ENCODE measurements at regions not wholly inside any gene's neighbourhood (a gene's known extent, or its start where the extent isn't known, plus 50 kb on each side); places are given as distances from the start of the nearest gene placed in this dataset.
"Not testable (repeated sequence)": the region's sequence is repeated elsewhere in the genome, so short reads cannot be mapped to it uniquely, and the experiment has no call there.

GRCh38 chr12:75684678-75685616, 173.5 kb upstream of the KRR1 start:
- POLR2A ChIA-PET, result interaction anchor here (0.6 kb wide), 1 partner anchor 660 kb away, joined by 3 read pairs; no protein-coding TSS in a partner anchor

GRCh38 chr12:75683995-75684586, 172.7 kb upstream of the KRR1 start:
- POLR2A ChIA-PET; H3K4me3 ChIP-seq; H3K4me1 ChIP-seq; ATAC-seq; H3K9me3 ChIP-seq; H3K4me2 ChIP-seq; DNase-seq (ENCODE audit: low read depth in 1 of 2, low spot score in 1 of 2); FAIRE-seq: not testable (repeated sequence)
- peak overlapping the region in 1 of 2 experiments; percentile 19; a peak in 4 of 6 replicates for H3K27ac ChIP-seq
- CTCF ChIA-PET, result interaction anchor here (1.0 to 1.1 kb wide), 2 partner anchors 8 to 26 kb away, joined by 3 read pairs; no protein-coding TSS in a partner anchor
- WGBS (ENCODE audit: missing lambda C conversion rate), result 81% methylated on average over 4 of the region's 4 CpGs

More at GRCh38 chr12:75684678-75685616, 173.5 kb upstream of the KRR1 start:
- Histone ChIP-seq H3K4me3 (no peak overlapping the region), H3K4me1 (no peaks in the 10 kb centered on the region; the same call in 2 of the 3 replicates), H3K9me3 (no peaks in the 10 kb centered on the region), H3K4me2 (no peak overlapping the region), H3K27ac (peak overlapping the region; percentile 19 to 25; a peak in 5 of 6 replicates)
- WGBS (ENCODE audit: missing lambda C conversion rate), result 80% methylated on average over 5 of the region's 5 CpGs
- TF ChIP-seq ZFP36 (IDR thresholded peaks at IDR 0.05; ENCODE audit: borderline replicate concordance, partially characterized antibody) (no peak), POLR2AphosphoS2 (conservative IDR thresholded peaks at IDR 0.05; ENCODE audit: low read length) (no peak), HOXB5 (CRISPR knock-in tag; IDR thresholded peaks at IDR 0.05) (no peak), RFX5 (IDR thresholded peaks at IDR 0.05) (no peak), TP53 (CRISPR knock-in tag; IDR thresholded peaks at IDR 0.05) (no peak), SREBF2 (IDR thresholded peaks at IDR 0.05) (no peak), NFE2L2 (conservative IDR thresholded peaks at IDR 0.05; ENCODE audit: low read length) (no peak), MAX (IDR thresholded peaks at IDR 0.05) (no peak), RAD21 (conservative IDR thresholded peaks at IDR 0.05 in 1 of 2, IDR thresholded peaks at IDR 0.05 in 1 of 2) (no peak), JUNB (IDR thresholded peaks at IDR 0.05) (no peak), RCOR1 (IDR thresholded peaks at IDR 0.05; ENCODE audit: low read depth, low read length) (no peak), EP300 (IDR thresholded peaks at IDR 0.05) (no peak), CHD2 (IDR thresholded peaks at IDR 0.05; ENCODE audit: low read length, partially characterized antibody) (no peak), MYC (IDR thresholded peaks at IDR 0.05; ENCODE audit: borderline replicate concordance, low read length) (no peak)
- CTCF ChIA-PET, result interaction anchor here (0.8 to 1.1 kb wide), 3 partner anchors 9 to 158 kb away, joined by 3 read pairs; no protein-coding TSS in a partner anchor
- DNase-seq (ENCODE audit: low read depth in 1 of 2, low spot score in 1 of 2) (no peak), ATAC-seq (no peak), FAIRE-seq (no peak)

- 91% methylated on average over 2 of the region's 2 CpGs for WGBS (ENCODE audit: missing lambda C conversion rate)
- Histone ChIP-seq H3K4me2 (no peak overlapping the region), H3K9me3 (no peaks in the 10 kb centered on the region), H3K27ac (peak overlapping the region in 1 of 2 experiments; percentile 5; a peak in 1 of 6 replicates), H3K4me1 (no peaks in the 10 kb centered on the region), H3K4me3 (no peak overlapping the region)
- FAIRE-seq (no peak), DNase-seq (ENCODE audit: low read depth in 1 of 2, low spot score in 1 of 2) (no peak), ATAC-seq (no peak)
- TF ChIP-seq KDM1A (IDR thresholded peaks at IDR 0.05; ENCODE audit: low read depth), result no peak
- TF ChIP-seq MAZ (IDR thresholded peaks at IDR 0.05; ENCODE audit: borderline replicate concordance, low read depth, low read length), result no peak
- no peak for TF ChIP-seq TFCP2L1 (CRISPR knock-in tag; IDR thresholded peaks at IDR 0.05)
- TF ChIP-seq EHMT2 (IDR thresholded peaks at IDR 0.05; ENCODE audit: low read depth), result no peak
- no peak for TF ChIP-seq MAX (IDR thresholded peaks at IDR 0.05)
- no peak for TF ChIP-seq MYC (IDR thresholded peaks at IDR 0.05; ENCODE audit: borderline replicate concordance, low read length)
- TF ChIP-seq PBX3 (IDR thresholded peaks at IDR 0.05), result no peak
- ChIA-PET CTCF (no interaction called here), POLR2A (no interaction called here)
Observed at GRCh38 chr12:75683220-75683619, 171.8 kb upstream of the KRR1 start.
